H1 (cell line): ENCODE measurements at regions not wholly inside any gene's neighbourhood (a gene's known extent, or its start where the extent isn't known, plus 50 kb on each side); places are given as distances from the start of the nearest gene placed in this dataset.

Experiments
- CTCF ChIA-PET: fragments of 300-600 bp; sonication (Branson Sonifier 250); formaldehyde crosslinking; loops from one replicate; lab custom pipeline; 2021; ENCODE audit not compliant: partially characterized antibody; lab: Charles Lee
- POLR2A ChIA-PET: fragments of 300-600 bp; sonication (Branson Sonifier 250); formaldehyde crosslinking; loops from one replicate; lab custom pipeline; 2021; ENCODE audit warnings: inconsistent platforms; ENCODE audit not compliant: partially characterized antibody; lab: Charles Lee
- DNase-seq, 2 experiments: peaks; one replicate each; pipeline versions ENCODE4 v3.0.0 to v3.0.0-alpha.2; 2010 to 2022; ENCODE audit warnings: low spot score in 2 of 2, low read depth in 1 of 2, mixed read lengths in 1 of 2
- FAIRE-seq: peaks from 2 replicates; lab custom pipeline; 2011; peaks lifted over from hg19 to GRCh38; lab: Jason Lieb, UNC
- H2AFZ ChIP-seq: 2 replicates; pipeline ENCODE4 v1.8.1; 2012; ENCODE audit warnings: low read length, inconsistent platforms
- H2AK5ac ChIP-seq: 2 replicates; pipeline ENCODE4 v1.6.1; 2013; ENCODE audit warnings: low read depth, low read length
- H2BK120ac ChIP-seq: replicated peaks from 2 replicates; pipeline ENCODE3; 2013; ENCODE audit warnings: low read depth, low read length, inconsistent platforms
- H2BK12ac ChIP-seq: 2 replicates; pipeline ENCODE4 v1.6.1; 2013; ENCODE audit warnings: low read depth, low read length
- H2BK15ac ChIP-seq: 2 replicates; pipeline ENCODE4 v1.6.1; 2013; ENCODE audit warnings: low read length
- H2BK20ac ChIP-seq: 2 replicates; pipeline ENCODE4 v1.6.1; 2013; ENCODE audit warnings: low read length
- H2BK5ac ChIP-seq: 2 replicates; pipeline ENCODE4 v1.6.1; 2013; ENCODE audit warnings: low read depth, low read length
- H3K14ac ChIP-seq: 2 replicates; pipeline ENCODE4 v1.6.1; 2013; ENCODE audit warnings: inconsistent platforms; ENCODE audit not compliant: insufficient read length
- H3K18ac ChIP-seq: 2 replicates; pipeline ENCODE4 v1.6.1; 2013; ENCODE audit warnings: low read length; ENCODE audit errors: extremely low read depth
- H3K23ac ChIP-seq: 2 replicates; pipeline ENCODE4 v1.6.1; 2013; ENCODE audit warnings: inconsistent platforms; ENCODE audit not compliant: insufficient read length
- H3K23me2 ChIP-seq: 2 replicates; pipeline ENCODE4 v1.6.1; 2013; ENCODE audit warnings: low read depth, low read length
- H3K27ac ChIP-seq: 2 replicates; pipeline ENCODE4 v1.6.1; 2011; ENCODE audit warnings: low read depth, low read length, inconsistent platforms
- H3K27me3 ChIP-seq, 4 experiments: replicated peaks in 1 of 4; 1 replicate in 1 of 4; 2 replicates in 3 of 4; pipeline versions ENCODE4 v1.6.1 to v1.8.1; 2011 to 2013; ENCODE audit warnings: low read length in 3 of 4, mild to moderate bottlenecking in 3 of 4, inconsistent platforms in 2 of 4, mixed read lengths in 2 of 4, moderate library complexity in 1 of 4; ENCODE audit not compliant: control insufficient read depth in 3 of 4, insufficient read depth in 3 of 4; ENCODE audit errors: extremely low read depth in 1 of 4
- H3K36me3 ChIP-seq, 4 experiments: 2 replicates each; pipeline versions ENCODE4 v1.6.1 to v1.8.1; 2011 to 2013; ENCODE audit warnings: mild to moderate bottlenecking in 4 of 4, low read length in 3 of 4, moderate library complexity in 2 of 4, control low read depth in 1 of 4, inconsistent platforms in 1 of 4; ENCODE audit not compliant: insufficient read depth in 4 of 4, control insufficient read depth in 2 of 4
- H3K4ac ChIP-seq: replicated peaks from 2 replicates; pipeline ENCODE3; 2013; ENCODE audit warnings: low read length, low read depth, mixed read lengths, inconsistent platforms; ENCODE audit not compliant: insufficient read length
- H3K4me1 ChIP-seq, 4 experiments: replicated peaks in 1 of 4; 1 replicate in 1 of 4; 2 replicates in 3 of 4; pipeline versions ENCODE4 v1.6.1 to v1.8.1; 2011 to 2013; ENCODE audit warnings: low read length in 3 of 4, inconsistent platforms in 2 of 4, mixed read lengths in 1 of 4; ENCODE audit not compliant: insufficient read depth in 4 of 4, control insufficient read depth in 3 of 4
- H3K4me2 ChIP-seq, 2 experiments: 2 replicates each; pipeline versions ENCODE4 v1.6.1 to v1.8.1; 2011 to 2013; ENCODE audit warnings: low read depth in 2 of 2, low read length in 2 of 2, control low read depth in 1 of 2, inconsistent platforms in 1 of 2, mild to moderate bottlenecking in 1 of 2; ENCODE audit not compliant: insufficient read depth in 1 of 2
- H3K4me3 ChIP-seq, 4 experiments: fragments of 200-600, 300-600 bp in 1 of 4; sonication (generic), shearing (Covaris generic), sonication (Bioruptor Twin) in 1 of 4; 2 replicates each; pipeline versions ENCODE4 v1.5.1 to v1.8.1; 2011 to 2016; ENCODE audit warnings: low read length in 4 of 4, low read depth in 3 of 4, control low read depth in 2 of 4, inconsistent platforms in 2 of 4, mild to moderate bottlenecking in 2 of 4, mixed read lengths in 1 of 4, moderate library complexity in 1 of 4; ENCODE audit not compliant: insufficient read depth in 2 of 4; ENCODE audit errors: extremely low read depth in 1 of 4
- H3K56ac ChIP-seq: replicated peaks from 2 replicates; pipeline ENCODE3; 2013; ENCODE audit warnings: low read depth, mild to moderate bottlenecking, mixed read lengths, low read length, inconsistent platforms; ENCODE audit not compliant: insufficient read length
- H3K79me1 ChIP-seq: 2 replicates; pipeline ENCODE4 v1.6.1; 2013; ENCODE audit warnings: low read depth, low read length, control low read depth
- H3K79me2 ChIP-seq, 2 experiments: 2 replicates each; pipeline versions ENCODE4 v1.6.1 to v1.8.1; 2012 to 2013; ENCODE audit warnings: low read length in 2 of 2, mild to moderate bottlenecking in 2 of 2, inconsistent platforms in 1 of 2; ENCODE audit not compliant: insufficient read depth in 2 of 2, control insufficient read depth in 1 of 2
- H3K9ac ChIP-seq, 4 experiments: replicated peaks in 1 of 4; 1 replicate in 1 of 4; 2 replicates in 3 of 4; pipeline versions ENCODE4 v1.6.1 to v1.8.1; 2011 to 2013; ENCODE audit warnings: low read depth in 3 of 4, low read length in 3 of 4, control low read depth in 2 of 4, mild to moderate bottlenecking in 2 of 4, moderate library complexity in 2 of 4, inconsistent platforms in 1 of 4; ENCODE audit errors: extremely low read depth in 1 of 4
- H3K9me3 ChIP-seq, 2 experiments: 2 replicates each; pipeline versions ENCODE4 v1.6.1 to v1.8.1; 2012 to 2013; ENCODE audit warnings: mild to moderate bottlenecking in 2 of 2, moderate library complexity in 2 of 2, control low read depth in 1 of 2, inconsistent platforms in 1 of 2, low read depth in 1 of 2, low read length in 1 of 2, mixed read lengths in 1 of 2; ENCODE audit not compliant: insufficient read depth in 2 of 2
- H4K20me1 ChIP-seq, 2 experiments: replicated peaks in 1 of 2; 2 replicates each; pipeline versions ENCODE3 to v1.8.1; 2011 to 2013; ENCODE audit warnings: inconsistent platforms in 2 of 2, low read length in 2 of 2, mild to moderate bottlenecking in 1 of 2; ENCODE audit not compliant: insufficient read depth in 2 of 2, control insufficient read depth in 1 of 2
- H4K5ac ChIP-seq: 2 replicates; pipeline ENCODE4 v1.6.1; 2013; ENCODE audit warnings: low read length, low read depth, mixed read lengths, inconsistent platforms; ENCODE audit not compliant: insufficient read length
- H4K8ac ChIP-seq: 2 replicates; pipeline ENCODE4 v1.8.0; 2013; ENCODE audit warnings: mild to moderate bottlenecking, moderate library complexity, low read length, inconsistent platforms; ENCODE audit not compliant: insufficient read depth; ENCODE audit errors: extremely low read depth
- H4K91ac ChIP-seq: replicated peaks from 2 replicates; pipeline ENCODE3; 2013; ENCODE audit warnings: low read length, mixed read lengths, inconsistent platforms; ENCODE audit not compliant: insufficient read length
- CHD1 ChIP-seq: IDR thresholded peaks from 2 replicates; pipeline ENCODE4 v1.6.1; 2012; ENCODE audit warnings: low read depth, low read length, improper control_type of control experiment
- FOSL1 ChIP-seq: IDR thresholded peaks from 2 replicates; pipeline ENCODE4 v1.6.1; 2011; ENCODE audit warnings: mild to moderate bottlenecking, low read depth, low read length, moderate library complexity; ENCODE audit not compliant: insufficient read depth
- HDAC6 ChIP-seq: IDR thresholded peaks from one replicate; pipeline ENCODE4 v1.7.1; 2012; ENCODE audit warnings: low read depth, mild to moderate bottlenecking, inconsistent platforms, low read length, moderate library complexity
- JUN ChIP-seq: IDR thresholded peaks from 2 replicates; pipeline ENCODE4 v1.6.1; 2011; ENCODE audit warnings: low read depth, mild to moderate bottlenecking, improper control_type of control experiment, low read length
- MAFK ChIP-seq: IDR thresholded peaks from 2 replicates; pipeline ENCODE4 v1.6.1; 2012; ENCODE audit warnings: low read depth, mild to moderate bottlenecking, improper control_type of control experiment, low read length
- RAD21 ChIP-seq, 2 experiments: IDR thresholded peaks in 1 of 2; conservative IDR thresholded peaks in 1 of 2; 2 replicates each; pipeline ENCODE4 v1.6.1; 2011; ENCODE audit warnings: low read depth in 2 of 2, low read length in 2 of 2, improper control_type of control experiment in 1 of 2, inconsistent platforms in 1 of 2, mild to moderate bottlenecking in 1 of 2, moderate library complexity in 1 of 2
- RNF2 ChIP-seq: fragments of 200-900, 300-1000 bp; sonication (generic); IDR thresholded peaks from 2 replicates; pipeline ENCODE4 v1.7.1; 2016; ENCODE audit warnings: borderline replicate concordance, low read depth, mild to moderate bottlenecking, antibody characterized with exemption, low read length; ENCODE audit not compliant: poor library complexity, severe bottlenecking; ENCODE audit errors: missing control alignments
- RXRA ChIP-seq: IDR thresholded peaks from 2 replicates; pipeline ENCODE4 v1.6.1; 2011; ENCODE audit warnings: low read depth, mild to moderate bottlenecking, low read length, moderate library complexity; ENCODE audit not compliant: insufficient read depth
- SAP30 ChIP-seq: fragments of 300-600 bp; sonication (generic); IDR thresholded peaks from 2 replicates; pipeline ENCODE4 v1.7.1; 2012; ENCODE audit warnings: low read length, moderate library complexity, mild to moderate bottlenecking, inconsistent platforms; ENCODE audit not compliant: insufficient read depth, insufficient replicate concordance
- SIX5 ChIP-seq: IDR thresholded peaks from 2 replicates; pipeline ENCODE4 v1.6.1; 2011; ENCODE audit warnings: mild to moderate bottlenecking, low read depth, low read length
- TBP ChIP-seq: IDR thresholded peaks from 2 replicates; pipeline ENCODE4 v1.6.1; 2011; ENCODE audit warnings: low read depth, low read length, improper control_type of control experiment
- TEAD4 ChIP-seq: IDR thresholded peaks from 2 replicates; pipeline ENCODE4 v1.6.1; 2012; ENCODE audit warnings: low read depth, low read length, inconsistent platforms, mixed read lengths
- WGBS, 2 experiments: shearing (Covaris generic) in 1 of 2; methylation state at CpG; one replicate each; pipeline versions ENCODE4 v1.1.6 to v1.1.7; 2013 to 2015; ENCODE audit warnings: low lambda C conversion rate in 2 of 2, mixed read lengths in 2 of 2, inconsistent platforms in 1 of 2, low coverage in 1 of 2, missing lambda C conversion rate in 1 of 2; ENCODE audit not compliant: insufficient replicate concordance in 2 of 2, insufficient coverage in 1 of 2, insufficient read length in 1 of 2; ENCODE audit errors: extremely low coverage in 1 of 2, missing lambda C conversion rate in 1 of 2; 5-methylcytosine and 5-hydroxymethylcytosine counted together

DNA sequence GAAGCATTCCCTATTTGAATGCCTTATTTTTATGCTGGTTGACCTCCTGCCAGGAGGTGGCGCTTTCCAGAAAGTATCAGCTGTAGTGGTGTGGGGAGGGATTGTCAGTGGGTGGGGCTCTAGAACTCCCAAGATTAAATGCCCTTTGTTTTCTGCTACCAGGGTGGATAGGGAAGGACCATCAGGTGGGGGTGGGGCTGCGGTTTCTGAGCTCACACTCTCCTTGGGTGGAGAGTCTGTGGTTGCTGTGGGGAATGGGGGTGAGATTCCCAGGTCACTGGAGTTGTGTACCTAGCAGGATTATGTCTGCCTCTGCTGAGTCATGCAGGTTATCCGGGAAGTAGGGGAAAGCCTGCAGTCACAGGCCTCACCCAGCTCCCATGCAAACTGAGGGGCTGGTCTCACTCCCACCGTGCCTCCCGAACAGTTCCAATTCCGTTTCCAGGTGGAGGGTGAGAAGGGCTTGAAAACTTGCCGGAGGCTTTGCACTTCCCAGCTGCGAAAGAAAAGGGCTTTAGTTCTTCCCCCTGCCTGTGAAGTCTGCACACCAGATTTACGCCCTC is 68.3 kb downstream of the ALG10B start:
- Histone ChIP-seq H3K79me1 (no peaks in the 10 kb centered on the region), H3K23me2 (no peaks in the 10 kb centered on the region), H2BK120ac (no peak overlapping the region), H3K18ac (no peak overlapping the region), H2BK5ac (peak overlapping the region; percentile 35; the same call in 1 of the 2 replicates), H2BK15ac (no peak overlapping the region), H2BK12ac (0 out of 2 replicates have a peak overlapping the region, but pooled peaks have one; percentile 12), H2AFZ (peak overlapping the region; percentile 83), H3K27ac (no peak overlapping the region), H3K79me2 (no peaks in the 10 kb centered on the region), H4K5ac (no peak overlapping the region), H4K20me1 (no peaks in the 10 kb centered on the region), H3K36me3 (no peaks in the 10 kb centered on the region), H3K27me3 (no peaks in the 10 kb centered on the region), H4K91ac (no peak overlapping the region), H3K4me1 (peaks cover 0 to 4% (median 0%) of the 10 kb centered on the region in 4 experiments; a peak in 1 of 7 replicates), H3K56ac (no peak overlapping the region), H3K23ac (no peak overlapping the region), H3K4ac (no peak overlapping the region), H3K14ac (no peak overlapping the region), H4K8ac (no peak overlapping the region; the same call in 1 of the 2 replicates), H3K9ac (no peak overlapping the region), H3K4me2 (0 out of 4 replicates have a peak overlapping the region, but pooled peaks of 1 of the 2 experiments have one; percentile 29), H3K4me3 (no peak overlapping the region), H3K9me3 (no peaks in the 10 kb centered on the region), H2AK5ac (no peak overlapping the region), H2BK20ac (peak overlapping the region; percentile 32; the same call in 1 of the 2 replicates)
- ChIA-PET POLR2A (no interaction called here), CTCF (interaction anchor here (0.8 to 1.9 kb wide), 9 partner anchors 9 to 262 kb away, joined by 3 to 7 read pairs (median 4); no protein-coding TSS in a partner anchor)
- DNase-seq (peak; percentile 10 to 53), FAIRE-seq (no peak)
- WGBS, 2 experiments = 91% methylated on average over 7 of the region's 9 CpGs; no CpG with 5 or more reads in 1 of the 2 experiments
- TF ChIP-seq RAD21 (IDR thresholded peaks at IDR 0.05 in 1 of 2, conservative IDR thresholded peaks at IDR 0.05 in 1 of 2; ENCODE audit: low read depth in 2 of 2, low read length in 2 of 2) = peak; percentile 21 to 45; a peak in 3 of 4 replicates
- no peak for TF ChIP-seq RXRA
- TF ChIP-seq TBP = no peak
- no peak for TF ChIP-seq SAP30
- TF ChIP-seq MAFK = peak; percentile 20; the same call in 1 of the 2 replicates
- TF ChIP-seq HDAC6 = no peak
- TF ChIP-seq SIX5 = no peak
- no peak for TF ChIP-seq TEAD4
- TF ChIP-seq CHD1 = no peak
- no peak for TF ChIP-seq JUN
- TF ChIP-seq RNF2 = no peak
- TF ChIP-seq FOSL1 = no peak
